ENCODE measurements at regions not wholly inside any gene's neighbourhood (a gene's known extent, or its start where the extent isn't known, plus 50 kb on each side); places are given as distances from the start of the nearest gene placed in this dataset.

DNA sequence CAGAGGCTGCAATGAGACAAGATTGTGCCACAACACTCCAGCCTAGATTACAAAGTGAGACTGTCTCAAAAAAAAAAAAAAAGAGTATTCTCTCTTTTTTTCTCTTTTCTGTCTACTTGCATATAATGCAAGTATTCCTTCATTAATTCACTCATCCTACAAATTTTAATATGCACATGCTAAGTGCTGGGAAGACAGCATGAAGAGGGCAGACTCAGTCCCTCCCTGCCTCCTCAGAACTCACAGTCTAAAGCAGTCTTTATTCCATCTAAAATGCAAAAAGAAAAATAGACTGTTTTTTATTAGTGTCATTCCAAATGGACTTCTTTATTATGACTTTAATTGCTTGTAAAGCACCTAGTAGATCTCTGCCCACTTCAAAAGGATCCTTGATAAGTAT is 85.6 kb downstream of the NKX6-1 start:
- H3K9me3 Mint-ChIP-seq, result no peaks in the 10 kb centered on the region
- no peaks in the 10 kb centered on the region for H3K27me3 Mint-ChIP-seq (ENCODE audit: insufficient read depth)
- H3K4me1 Mint-ChIP-seq (ENCODE audit: low read depth), result no peaks in the 10 kb centered on the region
- no peak overlapping the region for H3K4me3 Mint-ChIP-seq
- TF ChIP-seq, protein P1, sequence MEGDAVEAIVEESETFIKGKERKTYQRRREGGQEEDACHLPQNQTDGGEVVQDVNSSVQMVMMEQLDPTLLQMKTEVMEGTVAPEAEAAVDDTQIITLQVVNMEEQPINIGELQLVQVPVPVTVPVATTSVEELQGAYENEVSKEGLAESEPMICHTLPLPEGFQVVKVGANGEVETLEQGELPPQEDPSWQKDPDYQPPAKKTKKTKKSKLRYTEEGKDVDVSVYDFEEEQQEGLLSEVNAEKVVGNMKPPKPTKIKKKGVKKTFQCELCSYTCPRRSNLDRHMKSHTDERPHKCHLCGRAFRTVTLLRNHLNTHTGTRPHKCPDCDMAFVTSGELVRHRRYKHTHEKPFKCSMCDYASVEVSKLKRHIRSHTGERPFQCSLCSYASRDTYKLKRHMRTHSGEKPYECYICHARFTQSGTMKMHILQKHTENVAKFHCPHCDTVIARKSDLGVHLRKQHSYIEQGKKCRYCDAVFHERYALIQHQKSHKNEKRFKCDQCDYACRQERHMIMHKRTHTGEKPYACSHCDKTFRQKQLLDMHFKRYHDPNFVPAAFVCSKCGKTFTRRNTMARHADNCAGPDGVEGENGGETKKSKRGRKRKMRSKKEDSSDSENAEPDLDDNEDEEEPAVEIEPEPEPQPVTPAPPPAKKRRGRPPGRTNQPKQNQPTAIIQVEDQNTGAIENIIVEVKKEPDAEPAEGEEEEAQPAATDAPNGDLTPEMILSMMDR (IDR thresholded peaks at IDR 0.05), result no peak
- no peak overlapping the region for H3K27ac Mint-ChIP-seq
- DNase-seq, result no peak
- no peaks in the 10 kb centered on the region for H3K36me3 Mint-ChIP-seq (ENCODE audit: low read depth)

DNA sequence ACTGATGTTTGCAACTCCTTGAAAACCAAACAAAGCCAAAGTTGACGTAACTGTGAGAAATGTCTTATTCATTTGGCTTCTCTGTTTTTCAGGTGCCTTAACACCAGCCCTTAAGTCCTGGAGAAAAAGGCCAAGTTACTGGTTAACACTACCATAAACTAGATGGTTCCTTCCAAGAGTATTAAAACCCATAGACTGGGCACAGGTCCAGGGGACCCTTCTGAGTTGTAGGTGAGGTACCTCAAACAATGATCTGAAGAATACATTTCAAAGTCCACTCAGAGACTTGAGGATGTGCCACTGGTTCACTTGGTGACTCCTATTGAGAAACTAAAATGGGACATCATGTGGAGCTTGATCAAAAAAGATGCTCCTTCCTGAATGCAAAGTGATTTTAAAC is 87.0 kb downstream of the NKX6-1 start:
- Mint-ChIP-seq H3K27ac (no peak overlapping the region), H3K27me3 (ENCODE audit: insufficient read depth) (no peaks in the 10 kb centered on the region), H3K4me3 (no peak overlapping the region), H3K4me1 (ENCODE audit: low read depth) (no peaks in the 10 kb centered on the region), H3K36me3 (ENCODE audit: low read depth) (no peaks in the 10 kb centered on the region), H3K9me3 (no peaks in the 10 kb centered on the region)
- no peak for DNase-seq
- TF ChIP-seq, protein P1 (IDR thresholded peaks at IDR 0.05), result no peak

DNA sequence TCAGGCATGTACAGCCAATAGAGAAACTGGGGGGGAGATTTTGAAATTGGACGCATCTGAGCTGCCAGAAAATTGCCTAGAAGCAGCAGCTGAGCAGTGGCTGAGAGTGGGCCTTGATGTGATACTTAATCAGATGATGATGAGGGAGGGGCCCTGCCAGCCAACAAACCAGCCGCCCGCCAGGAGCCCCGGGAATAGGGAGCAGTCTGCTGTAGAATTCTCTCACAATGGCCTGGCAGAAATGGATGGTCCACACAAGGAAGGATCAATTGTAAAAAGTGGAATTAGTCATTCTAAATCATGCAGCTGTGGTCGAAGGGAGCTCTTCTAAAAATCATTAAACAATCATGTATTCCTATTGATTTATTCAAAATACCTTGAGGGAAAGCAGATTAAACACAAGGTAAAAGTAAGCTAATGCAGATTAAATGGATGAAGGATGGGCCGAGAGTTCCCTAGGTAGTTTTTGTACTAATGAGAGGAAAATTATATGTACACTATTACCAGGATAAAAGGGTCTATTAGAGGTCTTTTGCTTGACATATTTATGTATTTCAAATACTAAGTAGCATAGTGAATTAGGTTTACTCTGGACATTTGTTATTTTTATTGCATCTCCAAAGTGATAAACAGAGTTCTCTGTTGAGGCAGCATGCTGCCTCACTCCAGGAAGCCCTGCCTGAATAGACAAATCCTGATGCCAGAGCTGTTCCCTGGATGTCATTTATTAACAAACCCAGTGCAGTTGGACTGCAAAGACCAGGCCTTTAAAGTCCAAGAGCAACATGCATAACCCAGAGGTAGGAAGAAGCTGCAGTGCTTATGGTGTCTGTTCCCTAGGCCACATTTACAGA is 91.3 kb downstream of the NKX6-1 start:
- Mint-ChIP-seq H3K4me1 (ENCODE audit: low read depth) (no peaks in the 10 kb centered on the region), H3K27ac (no peak overlapping the region), H3K9me3 (peaks cover 4% of the 10 kb centered on the region; the same call in 1 of the 2 replicates), H3K36me3 (ENCODE audit: low read depth) (no peaks in the 10 kb centered on the region), H3K27me3 (ENCODE audit: insufficient read depth) (no peaks in the 10 kb centered on the region), H3K4me3 (no peak overlapping the region)
- TF ChIP-seq, protein P1 (IDR thresholded peaks at IDR 0.05), result no peak
- no peak for DNase-seq

DNA sequence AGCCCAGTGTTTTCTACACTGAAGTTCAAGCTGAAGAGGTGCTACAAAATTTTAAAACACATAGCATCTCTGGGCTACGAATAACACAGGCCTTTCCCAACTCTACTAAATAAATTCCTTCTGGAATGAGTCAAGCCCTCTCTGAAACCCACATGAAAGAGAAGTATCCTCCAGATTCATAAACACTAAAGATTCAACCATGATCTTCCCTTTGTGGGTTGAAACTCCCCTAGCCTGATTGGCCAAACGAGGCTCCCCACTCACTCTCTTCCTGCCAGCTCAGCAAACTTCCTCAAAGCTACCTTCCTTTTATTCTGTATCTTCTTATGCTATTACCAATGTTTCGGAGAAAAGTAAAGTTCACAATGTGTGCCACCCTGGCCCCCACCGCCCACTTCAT is 95.4 kb downstream of the NKX6-1 start:
- no peak for DNase-seq
- peaks cover 7% of the 10 kb centered on the region for H3K9me3 Mint-ChIP-seq
- H3K4me3 Mint-ChIP-seq, result no peak overlapping the region
- H3K4me1 Mint-ChIP-seq (ENCODE audit: low read depth), result no peaks in the 10 kb centered on the region
- no peak overlapping the region for H3K27ac Mint-ChIP-seq
- no peaks in the 10 kb centered on the region for H3K36me3 Mint-ChIP-seq (ENCODE audit: low read depth)
- no peaks in the 10 kb centered on the region for H3K27me3 Mint-ChIP-seq (ENCODE audit: insufficient read depth)
- TF ChIP-seq, protein P1 (IDR thresholded peaks at IDR 0.05), result no peak

DNA sequence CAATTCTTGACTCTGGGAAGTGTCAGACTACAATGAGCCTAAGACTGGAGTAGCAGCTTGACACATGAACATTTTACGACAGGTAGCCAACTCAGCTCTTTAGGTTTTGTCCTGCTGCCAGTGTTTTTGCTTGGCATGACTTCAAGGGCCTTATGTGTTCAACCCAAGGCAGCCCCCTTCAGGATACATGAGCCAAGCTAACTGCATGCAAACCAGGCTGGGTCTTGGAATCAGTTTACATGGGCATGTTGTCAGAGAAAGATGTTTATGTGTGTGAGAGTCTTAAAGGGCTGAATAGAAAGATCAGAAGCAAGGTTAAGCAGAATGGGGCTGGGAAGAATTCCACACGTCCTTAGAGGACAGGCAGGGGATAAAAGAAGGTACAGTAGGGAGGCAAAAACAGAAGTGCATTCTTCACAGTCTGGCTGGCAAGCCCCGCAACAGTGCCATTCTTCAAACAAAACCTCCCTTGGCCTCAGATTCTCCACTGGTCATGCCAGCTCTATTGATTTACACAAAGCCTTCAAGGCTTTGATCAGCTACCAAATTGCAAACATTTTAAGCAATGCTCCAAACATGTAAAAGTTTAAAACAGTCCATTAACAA is 97.3 kb downstream of the NKX6-1 start:
- TF ChIP-seq, protein P1 (IDR thresholded peaks at IDR 0.05), result no peak
- Mint-ChIP-seq H3K27me3 (ENCODE audit: insufficient read depth) (no peaks in the 10 kb centered on the region), H3K4me3 (no peak overlapping the region), H3K27ac (no peak overlapping the region), H3K36me3 (ENCODE audit: low read depth) (no peaks in the 10 kb centered on the region), H3K4me1 (ENCODE audit: low read depth) (no peaks in the 10 kb centered on the region), H3K9me3 (peaks cover 7% of the 10 kb centered on the region)
- DNase-seq, result no peak

Measured in HFFc6 (cell line).